ENCODE measurements at regions not wholly inside any gene's neighbourhood (a gene's known extent, or its start where the extent isn't known, plus 50 kb on each side); places are given as distances from the start of the nearest gene placed in this dataset.

- TF ChIP-seq POLR2A (IDR thresholded peaks at IDR 0.05) (no peak), CTCF (IDR thresholded peaks at IDR 0.05) (no peak)
These were observed 149.9 kb upstream of the AFDN start for GRCh38 chr6:167676666-167677421.
